Stomach (tissue), 4 donors: ENCODE measurements at regions not wholly inside any gene's neighbourhood (a gene's known extent, or its start where the extent isn't known, plus 50 kb on each side); places are given as distances from the start of the nearest gene placed in this dataset.

ENCODE experiments used
- POLR2AphosphoS5 ChIP-seq, 3 donors: sonication (generic); formaldehyde crosslinking; IDR thresholded peaks; one replicate each; pipeline ENCODE4 v1.6.1; 2016; ENCODE audit warnings: antibody characterized with exemption in 3 of 3
- TF ChIP-seq, protein P1 (sequence below), 7 experiments: fragments of 450-650 bp in 4 of 7; fragments of 200-600 bp in 3 of 7; sonication (generic) in 3 of 7; IDR thresholded peaks; one replicate each; pipeline ENCODE4 v1.5.1; 2016 to 2019; ENCODE audit warnings: antibody characterized with exemption in 7 of 7, control low read depth in 2 of 7, mild to moderate bottlenecking in 1 of 7

DNA sequence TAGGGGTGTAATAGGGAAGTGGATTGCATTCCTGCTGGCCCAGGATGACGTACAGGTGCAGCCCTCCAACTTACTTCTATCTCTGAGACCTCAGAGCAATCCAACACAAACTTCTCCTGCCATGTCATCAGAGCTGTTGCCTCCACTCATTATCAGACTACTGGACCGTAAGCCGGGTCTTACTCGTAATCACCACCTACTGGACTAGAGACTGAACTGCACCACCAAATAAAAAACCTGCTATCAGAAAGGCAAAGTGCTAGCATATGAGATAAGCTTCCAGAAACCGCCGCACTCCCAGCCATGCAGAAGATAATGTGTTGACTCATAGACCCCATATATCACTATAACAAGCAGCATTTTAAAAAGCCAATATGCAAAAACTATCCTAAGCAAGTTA is 102.0 kb downstream of the SLITRK1 start:
- TF ChIP-seq, protein P1, sequence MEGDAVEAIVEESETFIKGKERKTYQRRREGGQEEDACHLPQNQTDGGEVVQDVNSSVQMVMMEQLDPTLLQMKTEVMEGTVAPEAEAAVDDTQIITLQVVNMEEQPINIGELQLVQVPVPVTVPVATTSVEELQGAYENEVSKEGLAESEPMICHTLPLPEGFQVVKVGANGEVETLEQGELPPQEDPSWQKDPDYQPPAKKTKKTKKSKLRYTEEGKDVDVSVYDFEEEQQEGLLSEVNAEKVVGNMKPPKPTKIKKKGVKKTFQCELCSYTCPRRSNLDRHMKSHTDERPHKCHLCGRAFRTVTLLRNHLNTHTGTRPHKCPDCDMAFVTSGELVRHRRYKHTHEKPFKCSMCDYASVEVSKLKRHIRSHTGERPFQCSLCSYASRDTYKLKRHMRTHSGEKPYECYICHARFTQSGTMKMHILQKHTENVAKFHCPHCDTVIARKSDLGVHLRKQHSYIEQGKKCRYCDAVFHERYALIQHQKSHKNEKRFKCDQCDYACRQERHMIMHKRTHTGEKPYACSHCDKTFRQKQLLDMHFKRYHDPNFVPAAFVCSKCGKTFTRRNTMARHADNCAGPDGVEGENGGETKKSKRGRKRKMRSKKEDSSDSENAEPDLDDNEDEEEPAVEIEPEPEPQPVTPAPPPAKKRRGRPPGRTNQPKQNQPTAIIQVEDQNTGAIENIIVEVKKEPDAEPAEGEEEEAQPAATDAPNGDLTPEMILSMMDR (IDR thresholded peaks at IDR 0.05): peak in 3 of 7 experiments; percentile 23 to 27 (median 26)
- no peak for TF ChIP-seq POLR2AphosphoS5 (IDR thresholded peaks at IDR 0.05)
